ENCODE measurements at regions not wholly inside any gene's neighbourhood (a gene's known extent, or its start where the extent isn't known, plus 50 kb on each side); places are given as distances from the start of the nearest gene placed in this dataset.
"Not testable (repeated sequence)": the region's sequence is repeated elsewhere in the genome, so short reads cannot be mapped to it uniquely, and the experiment has no call there.

DNA sequence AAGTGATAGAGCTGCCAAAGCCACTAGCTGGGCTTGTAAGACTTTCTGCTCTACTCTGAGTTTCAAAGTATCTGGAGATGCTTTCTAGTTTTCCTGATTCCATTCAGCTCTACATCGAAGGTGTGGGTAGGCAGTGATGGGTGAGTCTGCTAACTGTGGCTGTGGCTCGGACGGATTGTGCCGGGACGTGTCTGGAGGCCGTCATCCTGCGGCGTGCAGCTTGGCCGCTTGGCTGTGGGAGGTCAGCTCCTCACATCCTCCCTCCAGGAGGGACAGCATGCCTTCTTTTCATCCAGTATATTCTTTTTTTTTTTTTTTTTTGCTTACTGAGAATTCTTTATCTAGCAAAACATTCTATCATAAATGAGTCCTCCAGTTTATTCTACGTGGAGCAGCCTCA is 77.9 kb upstream of the AADAT start:
- Histone ChIP-seq H3K9ac (ENCODE audit: control insufficient read depth, extremely low read depth, insufficient read depth, low read length) (no peak overlapping the region), H2AFZ (ENCODE audit: control insufficient read depth, low read length) (no peak overlapping the region), H3K9me3 (ENCODE audit: control insufficient read depth, low read depth, low read length) (no peaks in the 10 kb centered on the region), H3K27ac (ENCODE audit: control insufficient read depth, insufficient read depth, low read length) (no peak overlapping the region), H3K27me3 (ENCODE audit: control insufficient read depth, extremely low read depth, insufficient read depth, low read length) (no peaks in the 10 kb centered on the region), H3K36me3 (ENCODE audit: control insufficient read depth in 2 of 2, extremely low read depth in 1 of 2, insufficient read depth in 2 of 2, low read length in 2 of 2) (no peaks in the 10 kb centered on the region), H3K4me2 (ENCODE audit: control insufficient read depth, extremely low read depth, insufficient read depth, low read depth, low read length) (no peak overlapping the region), H3K4me3 (ENCODE audit: control insufficient read depth in 2 of 3, extremely low read depth in 1 of 3, insufficient read depth in 2 of 3, low read depth in 1 of 3, low read length in 3 of 3) (no peak overlapping the region), H3K9me1 (ENCODE audit: control insufficient read depth, extremely low read depth, insufficient read depth, low read length) (no peaks in the 10 kb centered on the region), H4K20me1 (ENCODE audit: control insufficient read depth, extremely low read depth, insufficient read depth, low read length) (no peaks in the 10 kb centered on the region), H3K4me1 (ENCODE audit: control insufficient read depth, extremely low read depth, insufficient read depth, low read length) (no peaks in the 10 kb centered on the region), H3K79me2 (ENCODE audit: control insufficient read depth, insufficient read depth, low read length) (no peaks in the 10 kb centered on the region)
- TF ChIP-seq, protein P1, sequence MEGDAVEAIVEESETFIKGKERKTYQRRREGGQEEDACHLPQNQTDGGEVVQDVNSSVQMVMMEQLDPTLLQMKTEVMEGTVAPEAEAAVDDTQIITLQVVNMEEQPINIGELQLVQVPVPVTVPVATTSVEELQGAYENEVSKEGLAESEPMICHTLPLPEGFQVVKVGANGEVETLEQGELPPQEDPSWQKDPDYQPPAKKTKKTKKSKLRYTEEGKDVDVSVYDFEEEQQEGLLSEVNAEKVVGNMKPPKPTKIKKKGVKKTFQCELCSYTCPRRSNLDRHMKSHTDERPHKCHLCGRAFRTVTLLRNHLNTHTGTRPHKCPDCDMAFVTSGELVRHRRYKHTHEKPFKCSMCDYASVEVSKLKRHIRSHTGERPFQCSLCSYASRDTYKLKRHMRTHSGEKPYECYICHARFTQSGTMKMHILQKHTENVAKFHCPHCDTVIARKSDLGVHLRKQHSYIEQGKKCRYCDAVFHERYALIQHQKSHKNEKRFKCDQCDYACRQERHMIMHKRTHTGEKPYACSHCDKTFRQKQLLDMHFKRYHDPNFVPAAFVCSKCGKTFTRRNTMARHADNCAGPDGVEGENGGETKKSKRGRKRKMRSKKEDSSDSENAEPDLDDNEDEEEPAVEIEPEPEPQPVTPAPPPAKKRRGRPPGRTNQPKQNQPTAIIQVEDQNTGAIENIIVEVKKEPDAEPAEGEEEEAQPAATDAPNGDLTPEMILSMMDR (optimal IDR thresholded peaks at IDR 0.05 in 1 of 3, IDR thresholded peaks at IDR 0.05 in 1 of 3, conservative IDR thresholded peaks at IDR 0.05 in 1 of 3; ENCODE audit: extremely low read depth in 1 of 3, insufficient read depth in 2 of 3, low read length in 3 of 3) = no peak
- TF ChIP-seq EZH2 (IDR thresholded peaks at IDR 0.05; ENCODE audit: low read length) = no peak
- DNase-seq (ENCODE audit: low read depth, low spot score) (no peak), FAIRE-seq (no peak)
- dilution Hi-C loops (cut with MboI; ENCODE audit: extremely low pct_ligation_motif_present, low sequenced_read_pairs) = no loop called here

- H3K4me3 ChIP-seq (ENCODE audit: control insufficient read depth in 2 of 3, extremely low read depth in 1 of 3, insufficient read depth in 2 of 3, low read depth in 1 of 3, low read length in 3 of 3); H3K36me3 ChIP-seq (ENCODE audit: control insufficient read depth in 2 of 2, extremely low read depth in 1 of 2, insufficient read depth in 2 of 2, low read length in 2 of 2); H3K79me2 ChIP-seq (ENCODE audit: control insufficient read depth, insufficient read depth, low read length); H2AFZ ChIP-seq (ENCODE audit: control insufficient read depth, low read length); H3K9me1 ChIP-seq (ENCODE audit: control insufficient read depth, extremely low read depth, insufficient read depth, low read length); H3K27ac ChIP-seq (ENCODE audit: control insufficient read depth, insufficient read depth, low read length); DNase-seq (ENCODE audit: low read depth, low spot score); H3K4me1 ChIP-seq (ENCODE audit: control insufficient read depth, extremely low read depth, insufficient read depth, low read length); H3K4me2 ChIP-seq (ENCODE audit: control insufficient read depth, extremely low read depth, insufficient read depth, low read depth, low read length); FAIRE-seq; H3K9ac ChIP-seq (ENCODE audit: control insufficient read depth, extremely low read depth, insufficient read depth, low read length); H4K20me1 ChIP-seq (ENCODE audit: control insufficient read depth, extremely low read depth, insufficient read depth, low read length); H3K27me3 ChIP-seq (ENCODE audit: control insufficient read depth, extremely low read depth, insufficient read depth, low read length); dilution Hi-C loops (cut with MboI; ENCODE audit: extremely low pct_ligation_motif_present, low sequenced_read_pairs); H3K9me3 ChIP-seq (ENCODE audit: control insufficient read depth, low read depth, low read length): not testable (repeated sequence)
These were observed 76.4 kb upstream of the AADAT start for GRCh38 chr4:170166193-170166592.

DNA sequence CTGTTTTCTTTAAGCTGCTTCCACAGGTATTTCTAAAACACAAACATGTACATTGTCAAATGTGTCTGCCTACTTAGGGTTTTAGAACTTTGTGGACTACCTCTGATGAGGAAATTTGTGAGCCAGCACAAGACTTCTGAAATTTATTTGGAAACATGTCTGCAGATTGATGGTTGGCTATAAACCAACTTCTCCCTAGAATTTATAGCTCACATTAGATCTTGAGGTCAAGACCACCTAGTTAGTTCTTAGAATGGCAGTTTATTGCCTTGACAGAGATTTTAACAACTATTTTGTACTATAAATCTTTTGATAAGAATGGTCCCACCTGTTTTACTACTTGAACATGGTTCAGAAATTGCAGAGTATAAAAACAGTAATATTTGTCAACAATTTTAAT is 72.7 kb upstream of the AADAT start:
- Histone ChIP-seq H2AFZ (ENCODE audit: control insufficient read depth, low read length) (no peak overlapping the region), H3K4me2 (ENCODE audit: control insufficient read depth, extremely low read depth, insufficient read depth, low read depth, low read length) (no peak overlapping the region), H3K36me3 (ENCODE audit: control insufficient read depth in 2 of 2, extremely low read depth in 1 of 2, insufficient read depth in 2 of 2, low read length in 2 of 2) (no peaks in the 10 kb centered on the region), H3K79me2 (ENCODE audit: control insufficient read depth, insufficient read depth, low read length) (no peaks in the 10 kb centered on the region), H3K4me1 (ENCODE audit: control insufficient read depth, extremely low read depth, insufficient read depth, low read length) (no peaks in the 10 kb centered on the region), H3K27me3 (ENCODE audit: control insufficient read depth, extremely low read depth, insufficient read depth, low read length) (no peaks in the 10 kb centered on the region), H3K9me3 (ENCODE audit: control insufficient read depth, low read depth, low read length) (no peaks in the 10 kb centered on the region), H3K9me1 (ENCODE audit: control insufficient read depth, extremely low read depth, insufficient read depth, low read length) (no peaks in the 10 kb centered on the region), H3K4me3 (ENCODE audit: control insufficient read depth in 2 of 3, extremely low read depth in 1 of 3, insufficient read depth in 2 of 3, low read depth in 1 of 3, low read length in 3 of 3) (no peak overlapping the region), H3K27ac (ENCODE audit: control insufficient read depth, insufficient read depth, low read length) (no peak overlapping the region), H3K9ac (ENCODE audit: control insufficient read depth, extremely low read depth, insufficient read depth, low read length) (no peak overlapping the region), H4K20me1 (ENCODE audit: control insufficient read depth, extremely low read depth, insufficient read depth, low read length) (no peaks in the 10 kb centered on the region)
- dilution Hi-C loops (cut with MboI; ENCODE audit: extremely low pct_ligation_motif_present, low sequenced_read_pairs) = no loop called here
- TF ChIP-seq, protein P1 (optimal IDR thresholded peaks at IDR 0.05 in 1 of 3, IDR thresholded peaks at IDR 0.05 in 1 of 3, conservative IDR thresholded peaks at IDR 0.05 in 1 of 3; ENCODE audit: extremely low read depth in 1 of 3, insufficient read depth in 2 of 3, low read length in 3 of 3) = no peak
- TF ChIP-seq EZH2 (IDR thresholded peaks at IDR 0.05; ENCODE audit: low read length) = no peak
- no peak for DNase-seq (ENCODE audit: low read depth, low spot score)
- no peak for FAIRE-seq
